ENCODE measurements at regions not wholly inside any gene's neighbourhood (a gene's known extent, or its start where the extent isn't known, plus 50 kb on each side); places are given as distances from the start of the nearest gene placed in this dataset.

- no peak for TF ChIP-seq CTCF (IDR thresholded peaks at IDR 0.05)
- no peak for TF ChIP-seq POLR2A (IDR thresholded peaks at IDR 0.05)
Measured at GRCh38 chr4:148764720-148765119, 322.5 kb upstream of the NR3C2 start.
